ENCODE measurements at regions not wholly inside any gene's neighbourhood (a gene's known extent, or its start where the extent isn't known, plus 50 kb on each side); places are given as distances from the start of the nearest gene placed in this dataset.

DNA sequence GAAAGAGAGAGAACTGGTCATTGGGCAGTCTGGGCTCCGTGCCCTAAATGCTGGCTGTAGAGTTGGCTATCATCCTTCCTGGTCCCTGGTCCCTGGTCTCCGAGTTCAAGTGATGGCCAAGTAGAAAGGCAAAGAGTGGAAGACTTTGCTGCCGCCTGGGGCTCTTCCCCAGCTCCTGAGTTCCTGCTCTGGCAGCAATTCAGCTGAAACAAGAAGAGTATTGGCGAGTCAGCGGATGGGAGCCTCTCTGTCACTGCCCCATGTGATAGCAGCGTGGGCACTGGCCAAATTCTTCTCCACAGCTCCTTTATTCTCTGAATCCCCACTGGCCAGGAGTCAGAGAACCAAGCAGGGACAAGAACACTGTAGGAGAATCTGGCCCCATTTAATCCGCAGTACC, 351.0 kb upstream of the POU3F3 start:
- Histone ChIP-seq H3K27me3 (ENCODE audit: control insufficient read depth in 1 of 2, insufficient read depth in 2 of 2, low read length in 2 of 2) (peaks cover 0 to 18% of the 10 kb centered on the region in 2 experiments; a peak in 3 of 5 replicates), H3K9me3 (ENCODE audit: low read length) (no peaks in the 10 kb centered on the region), H4K20me1 (ENCODE audit: insufficient read depth, low read length) (no peaks in the 10 kb centered on the region), H2AFZ (ENCODE audit: low read length) (no peak overlapping the region), H3K36me3 (replicated peaks in 1 of 2; ENCODE audit: control insufficient read depth in 1 of 2, insufficient read depth in 2 of 2, low read length in 2 of 2) (no peaks in the 10 kb centered on the region; a peak in 1 of 5 replicates), H3K4me2 (ENCODE audit: low read depth, low read length) (no peak overlapping the region), H3K4me3 (replicated peaks in 1 of 3; ENCODE audit: insufficient read depth in 1 of 3, low read depth in 2 of 3, low read length in 3 of 3) (no peak overlapping the region), H3K4me1 (ENCODE audit: insufficient read depth, low read length) (no peaks in the 10 kb centered on the region), H3K79me2 (ENCODE audit: insufficient read depth, low read length) (no peaks in the 10 kb centered on the region), H3K27ac (ENCODE audit: extremely low read length, insufficient read depth, low read length) (no peak overlapping the region), H3K9ac (ENCODE audit: insufficient read depth, low read depth, low read length) (no peak overlapping the region)
- ChIA-PET CTCF (ENCODE audit: low intra/inter-chr PET ratio, low total read pairs) (no interaction called here), POLR2A (no interaction called here)
- in situ Hi-C loops (cut with HindIII; ENCODE audit: extremely low pct_ligation_motif_present, low pct_unique_long_range_greater_than_20kb) (no loop called here), intact Hi-C loops (cut with micrococcal nuclease; ENCODE audit: unreplicated experiment) (no loop called here)
- WGBS (ENCODE audit: low lambda C conversion rate) = 11% methylated on average over 7 of the region's 7 CpGs
- no peak for FAIRE-seq
- BruUV-seq (replicated peaks) = no TSS peak
- no peak for DNase-seq (ENCODE audit: low spot score)
- ATAC-seq = no peak
- TF ChIP-seq RCOR2 (CRISPR knock-in tag; IDR thresholded peaks at IDR 0.05) = no peak
- no peak for TF ChIP-seq ZFY (CRISPR knock-in tag; IDR thresholded peaks at IDR 0.05)
- TF ChIP-seq XBP1 (CRISPR knock-in tag; IDR thresholded peaks at IDR 0.05) = no peak
- no peak for TF ChIP-seq ZMAT3 (CRISPR knock-in tag; conservative IDR thresholded peaks at IDR 0.05)
- TF ChIP-seq, protein P1, sequence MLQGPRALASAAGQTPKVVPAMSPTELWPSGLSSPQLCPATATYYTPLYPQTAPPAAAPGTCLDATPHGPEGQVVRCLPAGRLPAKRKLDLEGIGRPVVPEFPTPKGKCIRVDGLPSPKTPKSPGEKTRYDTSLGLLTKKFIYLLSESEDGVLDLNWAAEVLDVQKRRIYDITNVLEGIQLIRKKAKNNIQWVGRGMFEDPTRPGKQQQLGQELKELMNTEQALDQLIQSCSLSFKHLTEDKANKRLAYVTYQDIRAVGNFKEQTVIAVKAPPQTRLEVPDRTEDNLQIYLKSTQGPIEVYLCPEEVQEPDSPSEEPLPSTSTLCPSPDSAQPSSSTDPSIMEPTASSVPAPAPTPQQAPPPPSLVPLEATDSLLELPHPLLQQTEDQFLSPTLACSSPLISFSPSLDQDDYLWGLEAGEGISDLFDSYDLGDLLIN (CRISPR knock-in tag; IDR thresholded peaks at IDR 0.05; ENCODE audit: borderline replicate concordance) = no peak
- TF ChIP-seq, protein P2, sequence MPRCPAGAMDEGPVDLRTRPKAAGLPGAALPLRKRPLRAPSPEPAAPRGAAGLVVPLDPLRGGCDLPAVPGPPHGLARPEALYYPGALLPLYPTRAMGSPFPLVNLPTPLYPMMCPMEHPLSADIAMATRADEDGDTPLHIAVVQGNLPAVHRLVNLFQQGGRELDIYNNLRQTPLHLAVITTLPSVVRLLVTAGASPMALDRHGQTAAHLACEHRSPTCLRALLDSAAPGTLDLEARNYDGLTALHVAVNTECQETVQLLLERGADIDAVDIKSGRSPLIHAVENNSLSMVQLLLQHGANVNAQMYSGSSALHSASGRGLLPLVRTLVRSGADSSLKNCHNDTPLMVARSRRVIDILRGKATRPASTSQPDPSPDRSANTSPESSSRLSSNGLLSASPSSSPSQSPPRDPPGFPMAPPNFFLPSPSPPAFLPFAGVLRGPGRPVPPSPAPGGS (CRISPR knock-in tag; IDR thresholded peaks at IDR 0.05) = no peak

Measured in HepG2 (cell line).